ENCODE measurements at regions not wholly inside any gene's neighbourhood (a gene's known extent, or its start where the extent isn't known, plus 50 kb on each side); places are given as distances from the start of the nearest gene placed in this dataset.
A peak's percentile ranks its signal among the peaks of the same experiment; 100 is the strongest.

- Mint-ChIP-seq H3K9me3 (no peaks in the 10 kb centered on the region), H3K27ac (no peak overlapping the region), H3K4me3 (peak overlapping the region; percentile 21), H3K36me3 (no peaks in the 10 kb centered on the region), H3K4me1 (ENCODE audit: unreplicated experiment) (peaks cover 9% of the 10 kb centered on the region), H3K27me3 (no peaks in the 10 kb centered on the region)
- TF ChIP-seq CTCF (conservative IDR thresholded peaks at IDR 0.05): no peak
- no peak for DNase-seq (ENCODE audit: extremely low spot score, unreplicated experiment)
Measured at GRCh38 chr6:102981490-102982015, 1588.0 kb downstream of the GRIK2 start.

GRCh38 chr6:102980951-102981350, 1587.4 kb downstream of the GRIK2 start:
- no peaks in the 10 kb centered on the region for H3K9me3 Mint-ChIP-seq
- no peak for DNase-seq (ENCODE audit: extremely low spot score, unreplicated experiment)
- no peak overlapping the region for H3K27ac Mint-ChIP-seq
- H3K4me1 Mint-ChIP-seq (ENCODE audit: unreplicated experiment): peaks cover 9% of the 10 kb centered on the region
- TF ChIP-seq CTCF (conservative IDR thresholded peaks at IDR 0.05): no peak
- no peaks in the 10 kb centered on the region for H3K36me3 Mint-ChIP-seq
- no peak overlapping the region for H3K4me3 Mint-ChIP-seq
- H3K27me3 Mint-ChIP-seq: no peaks in the 10 kb centered on the region

- Mint-ChIP-seq H3K4me3 (no peak overlapping the region), H3K36me3 (no peaks in the 10 kb centered on the region), H3K27me3 (peaks cover 4% of the 10 kb centered on the region), H3K27ac (no peak overlapping the region), H3K4me1 (ENCODE audit: unreplicated experiment) (no peaks in the 10 kb centered on the region), H3K9me3 (no peaks in the 10 kb centered on the region)
- TF ChIP-seq CTCF (conservative IDR thresholded peaks at IDR 0.05): no peak
- no peak for DNase-seq (ENCODE audit: extremely low spot score, unreplicated experiment)
Measured at GRCh38 chr6:102961902-102962301, 1568.4 kb downstream of the GRIK2 start.

- H3K27ac Mint-ChIP-seq: no peak overlapping the region
- H3K9me3 Mint-ChIP-seq: no peaks in the 10 kb centered on the region
- no peaks in the 10 kb centered on the region for H3K4me1 Mint-ChIP-seq (ENCODE audit: unreplicated experiment)
- no peaks in the 10 kb centered on the region for H3K36me3 Mint-ChIP-seq
- no peaks in the 10 kb centered on the region for H3K27me3 Mint-ChIP-seq
- TF ChIP-seq CTCF (conservative IDR thresholded peaks at IDR 0.05): no peak
- no peak overlapping the region for H3K4me3 Mint-ChIP-seq
- no peak for DNase-seq (ENCODE audit: extremely low spot score, unreplicated experiment)
Measured at GRCh38 chr6:102950967-102951366, 1557.5 kb downstream of the GRIK2 start.

- Mint-ChIP-seq H3K36me3 (no peaks in the 10 kb centered on the region), H3K4me3 (no peak overlapping the region), H3K27ac (no peak overlapping the region), H3K4me1 (ENCODE audit: unreplicated experiment) (no peaks in the 10 kb centered on the region), H3K9me3 (no peaks in the 10 kb centered on the region), H3K27me3 (no peaks in the 10 kb centered on the region)
- TF ChIP-seq CTCF (conservative IDR thresholded peaks at IDR 0.05): no peak
- DNase-seq (ENCODE audit: extremely low spot score, unreplicated experiment): no peak
Measured at GRCh38 chr6:102944475-102944874, 1551.0 kb downstream of the GRIK2 start.

GRCh38 chr6:102942206-102942605, 1548.7 kb downstream of the GRIK2 start:
- H3K4me1 Mint-ChIP-seq (ENCODE audit: unreplicated experiment): no peaks in the 10 kb centered on the region
- no peak for DNase-seq (ENCODE audit: extremely low spot score, unreplicated experiment)
- no peak for TF ChIP-seq CTCF (conservative IDR thresholded peaks at IDR 0.05)
- no peak overlapping the region for H3K27ac Mint-ChIP-seq
- H3K9me3 Mint-ChIP-seq: no peaks in the 10 kb centered on the region
- H3K4me3 Mint-ChIP-seq: no peak overlapping the region
- H3K27me3 Mint-ChIP-seq: no peaks in the 10 kb centered on the region
- no peaks in the 10 kb centered on the region for H3K36me3 Mint-ChIP-seq

Data from type B pancreatic cell (in vitro differentiated cells).